H1 (cell line): ENCODE measurements at regions not wholly inside any gene's neighbourhood (a gene's known extent, or its start where the extent isn't known, plus 50 kb on each side); places are given as distances from the start of the nearest gene placed in this dataset.

ENCODE experiments used
- CEBPB ChIP-seq: IDR thresholded peaks from 2 replicates; pipeline ENCODE4 v1.6.1; 2012; ENCODE audit warnings: low read depth, low read length
- CTCF ChIP-seq, 3 experiments: IDR thresholded peaks; 1 replicate in 2 of 3; 2 replicates in 1 of 3; pipeline versions ENCODE4 v1.5.1 to v1.6.1; 2011; ENCODE audit warnings: low read length in 3 of 3, mild to moderate bottlenecking in 3 of 3, inconsistent platforms in 2 of 3, low read depth in 1 of 3, moderate library complexity in 1 of 3; ENCODE audit not compliant: insufficient read depth in 1 of 3; ENCODE audit errors: control extremely low read depth in 1 of 3
- EZH2 ChIP-seq: fragments of 200-600 bp; sonication (generic); IDR thresholded peaks from 2 replicates; pipeline ENCODE4 v1.7.1; 2012; ENCODE audit warnings: low read depth, mild to moderate bottlenecking, moderate library complexity, low read length, inconsistent platforms; ENCODE audit not compliant: severe bottlenecking
- FOSL1 ChIP-seq: IDR thresholded peaks from 2 replicates; pipeline ENCODE4 v1.6.1; 2011; ENCODE audit warnings: mild to moderate bottlenecking, low read depth, low read length, moderate library complexity; ENCODE audit not compliant: insufficient read depth
- NRF1 ChIP-seq: IDR thresholded peaks from 2 replicates; pipeline ENCODE4 v1.6.1; 2011; ENCODE audit warnings: mild to moderate bottlenecking, low read depth, low read length, improper control_type of control experiment
- POLR2A ChIP-seq, 2 experiments: IDR thresholded peaks; 1 replicate in 1 of 2; 2 replicates in 1 of 2; pipeline ENCODE4 v1.6.1; 2011; ENCODE audit warnings: low read depth in 2 of 2, low read length in 2 of 2, mild to moderate bottlenecking in 2 of 2; ENCODE audit errors: control extremely low read depth in 1 of 2
- POLR2AphosphoS5 ChIP-seq: IDR thresholded peaks from 2 replicates; pipeline ENCODE4 v1.6.1; 2011; ENCODE audit warnings: low read depth, low read length
- SRF ChIP-seq: IDR thresholded peaks from 2 replicates; pipeline ENCODE4 v1.6.1; 2011; ENCODE audit warnings: mild to moderate bottlenecking, low read depth, low read length, moderate library complexity
- TBP ChIP-seq: IDR thresholded peaks from 2 replicates; pipeline ENCODE4 v1.6.1; 2011; ENCODE audit warnings: low read depth, low read length, improper control_type of control experiment
- YY1 ChIP-seq: IDR thresholded peaks from 2 replicates; pipeline ENCODE4 v1.6.1; 2011; ENCODE audit warnings: low read depth, mild to moderate bottlenecking, low read length
- TF ChIP-seq, protein P1 (sequence below): IDR thresholded peaks from 2 replicates; pipeline ENCODE4 v1.6.1; 2012; ENCODE audit warnings: inconsistent platforms

- TF ChIP-seq, protein P1, sequence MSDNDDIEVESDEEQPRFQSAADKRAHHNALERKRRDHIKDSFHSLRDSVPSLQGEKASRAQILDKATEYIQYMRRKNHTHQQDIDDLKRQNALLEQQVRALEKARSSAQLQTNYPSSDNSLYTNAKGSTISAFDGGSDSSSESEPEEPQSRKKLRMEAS: no peak
- TF ChIP-seq EZH2: no peak
- no peak for TF ChIP-seq CTCF (IDR thresholded peaks at IDR 0.05; ENCODE audit: control extremely low read depth in 1 of 3, insufficient read depth in 1 of 3, low read depth in 1 of 3, low read length in 3 of 3)
- no peak for TF ChIP-seq POLR2AphosphoS5
- TF ChIP-seq NRF1: no peak
- TF ChIP-seq FOSL1: no peak
- TF ChIP-seq SRF: no peak
- no peak for TF ChIP-seq POLR2A (IDR thresholded peaks at IDR 0.05; ENCODE audit: control extremely low read depth in 1 of 2, low read depth in 2 of 2, low read length in 2 of 2)
- no peak for TF ChIP-seq TBP
- TF ChIP-seq YY1: no peak
- no peak for TF ChIP-seq CEBPB
Observed at GRCh38 chr12:89946518-89947135, 238.0 kb upstream of the ATP2B1 start.
